T-helper 2 cell (primary cell): ENCODE measurements at regions not wholly inside any gene's neighbourhood (a gene's known extent, or its start where the extent isn't known, plus 50 kb on each side); places are given as distances from the start of the nearest gene placed in this dataset.

Experiments used
- DNase-seq, 5 experiments: peaks; one replicate each; pipeline versions ENCODE4 v3.0.0 to v3.0.0-alpha.2; 2012 to 2022

GRCh38 chr1:90402893-90403849 lies 313.9 kb downstream of the BARHL2 start:
- DNase-seq: no peak

- DNase-seq: no peak
Measured at GRCh38 chr1:90400131-90400530, 317.0 kb downstream of the BARHL2 start.

GRCh38 chr1:90396917-90397316 lies 320.2 kb downstream of the BARHL2 start:
- no peak for DNase-seq

GRCh38 chr1:90394247-90394646 lies 322.9 kb downstream of the BARHL2 start:
- DNase-seq: no peak

- DNase-seq: no peak
Measured at GRCh38 chr1:90393025-90393424, 324.1 kb downstream of the BARHL2 start.

- DNase-seq: no peak
Measured at GRCh38 chr1:90391126-90391525, 326.0 kb downstream of the BARHL2 start.

- no peak for DNase-seq
Measured at GRCh38 chr1:90387805-90388204, 329.3 kb downstream of the BARHL2 start.

GRCh38 chr1:90386899-90387720 lies 330.0 kb downstream of the BARHL2 start:
- DNase-seq: no peak

- no peak for DNase-seq
Measured at GRCh38 chr1:90384193-90384592, 332.9 kb downstream of the BARHL2 start.

GRCh38 chr1:90382161-90382560 lies 334.9 kb downstream of the BARHL2 start:
- no peak for DNase-seq

- DNase-seq: no peak
Measured at GRCh38 chr1:90381598-90381997, 335.5 kb downstream of the BARHL2 start.

GRCh38 chr1:90371448-90371813 lies 345.7 kb downstream of the BARHL2 start:
- DNase-seq: no peak

- DNase-seq: peak in 1 of 5 experiments; percentile 59
Measured at GRCh38 chr1:90370686-90371447, 346.2 kb downstream of the BARHL2 start.

- DNase-seq: no peak
Measured at GRCh38 chr1:90362163-90362562, 354.9 kb downstream of the BARHL2 start.

- no peak for DNase-seq
Measured at GRCh38 chr1:90361026-90361425, 356.1 kb downstream of the BARHL2 start.

- DNase-seq: no peak
Measured at GRCh38 chr1:90359994-90360393, 357.1 kb downstream of the BARHL2 start.

GRCh38 chr1:90358448-90358847 lies 358.7 kb downstream of the BARHL2 start:
- no peak for DNase-seq

- DNase-seq: peak in 1 of 5 experiments; percentile 72
Measured at GRCh38 chr1:90357995-90358394, 359.1 kb downstream of the BARHL2 start.

- no peak for DNase-seq
Measured at GRCh38 chr1:90356991-90357390, 360.1 kb downstream of the BARHL2 start.

- DNase-seq: no peak
Measured at GRCh38 chr1:90356101-90356500, 361.0 kb downstream of the BARHL2 start.

- DNase-seq: no peak
Measured at GRCh38 chr1:90354704-90355103, 359.8 kb downstream of the ZNF326 start.

- no peak for DNase-seq
Measured at GRCh38 chr1:90351019-90351418, 356.1 kb downstream of the ZNF326 start.

- DNase-seq: no peak
Measured at GRCh38 chr1:90349510-90349909, 354.6 kb downstream of the ZNF326 start.
